ENCODE measurements at regions not wholly inside any gene's neighbourhood (a gene's known extent, or its start where the extent isn't known, plus 50 kb on each side); places are given as distances from the start of the nearest gene placed in this dataset.

DNA sequence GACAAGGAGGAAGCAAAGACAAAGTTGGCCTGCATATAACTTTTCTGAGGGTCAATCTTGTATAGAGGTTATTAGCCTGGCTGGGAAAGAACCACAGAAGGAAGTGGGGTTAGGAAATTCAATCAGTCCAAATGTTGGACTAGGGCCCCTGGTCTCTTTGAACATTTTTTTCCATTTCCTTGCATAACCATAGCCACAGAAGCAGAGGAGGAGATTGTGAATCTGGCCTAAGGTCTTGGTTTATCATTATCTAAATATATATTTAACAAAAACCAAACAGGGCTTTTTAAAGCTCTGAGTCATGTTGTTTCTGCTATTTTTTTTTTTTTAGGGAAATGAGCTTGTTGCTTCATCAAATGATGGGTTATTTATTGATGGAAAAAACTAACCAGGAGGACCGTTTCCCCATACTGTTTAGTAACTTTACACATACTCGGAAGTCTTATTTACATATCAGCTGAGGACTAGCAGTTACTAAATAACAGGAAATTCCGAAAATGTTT, 97.7 kb upstream of the ACSL4 start:
- TF ChIP-seq, protein P1, sequence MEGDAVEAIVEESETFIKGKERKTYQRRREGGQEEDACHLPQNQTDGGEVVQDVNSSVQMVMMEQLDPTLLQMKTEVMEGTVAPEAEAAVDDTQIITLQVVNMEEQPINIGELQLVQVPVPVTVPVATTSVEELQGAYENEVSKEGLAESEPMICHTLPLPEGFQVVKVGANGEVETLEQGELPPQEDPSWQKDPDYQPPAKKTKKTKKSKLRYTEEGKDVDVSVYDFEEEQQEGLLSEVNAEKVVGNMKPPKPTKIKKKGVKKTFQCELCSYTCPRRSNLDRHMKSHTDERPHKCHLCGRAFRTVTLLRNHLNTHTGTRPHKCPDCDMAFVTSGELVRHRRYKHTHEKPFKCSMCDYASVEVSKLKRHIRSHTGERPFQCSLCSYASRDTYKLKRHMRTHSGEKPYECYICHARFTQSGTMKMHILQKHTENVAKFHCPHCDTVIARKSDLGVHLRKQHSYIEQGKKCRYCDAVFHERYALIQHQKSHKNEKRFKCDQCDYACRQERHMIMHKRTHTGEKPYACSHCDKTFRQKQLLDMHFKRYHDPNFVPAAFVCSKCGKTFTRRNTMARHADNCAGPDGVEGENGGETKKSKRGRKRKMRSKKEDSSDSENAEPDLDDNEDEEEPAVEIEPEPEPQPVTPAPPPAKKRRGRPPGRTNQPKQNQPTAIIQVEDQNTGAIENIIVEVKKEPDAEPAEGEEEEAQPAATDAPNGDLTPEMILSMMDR (conservative IDR thresholded peaks at IDR 0.05): no peak
- no peak for TF ChIP-seq EZH2 (IDR thresholded peaks at IDR 0.05; ENCODE audit: low read depth)
